GM12892 (cell line): ENCODE measurements at regions not wholly inside any gene's neighbourhood (a gene's known extent, or its start where the extent isn't known, plus 50 kb on each side); places are given as distances from the start of the nearest gene placed in this dataset.

Experiments used
- POLR2A ChIP-seq: IDR thresholded peaks from 2 replicates; pipeline ENCODE4 v1.6.1; 2011; ENCODE audit warnings: low read depth, low read length, control low read depth
- TAF1 ChIP-seq: IDR thresholded peaks from 2 replicates; pipeline ENCODE4 v1.6.1; 2011; ENCODE audit warnings: low read depth, mild to moderate bottlenecking, control low read depth, low read length, borderline replicate concordance

DNA sequence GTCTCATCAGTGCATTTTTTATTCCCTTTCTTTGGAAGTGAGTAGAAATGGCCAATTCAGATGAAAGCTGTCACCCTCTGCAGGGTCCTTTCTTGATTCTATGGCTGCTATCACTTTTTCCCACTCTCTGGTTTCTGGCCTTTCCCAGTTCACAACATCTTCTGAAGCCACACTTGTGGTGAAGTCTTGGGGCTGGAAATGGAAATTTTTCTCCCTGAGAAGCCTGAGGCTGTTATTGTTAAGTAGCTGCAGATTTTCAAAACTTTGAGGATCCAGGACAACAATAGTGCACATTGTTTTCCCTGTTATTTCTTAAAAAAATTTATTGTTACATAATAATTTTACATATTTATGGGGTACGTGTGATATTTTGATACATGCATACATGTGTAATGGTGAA is 250.3 kb upstream of the RASGRP1 start:
- TF ChIP-seq POLR2A, result no peak
- TF ChIP-seq TAF1, result no peak
